ENCODE measurements at regions not wholly inside any gene's neighbourhood (a gene's known extent, or its start where the extent isn't known, plus 50 kb on each side); places are given as distances from the start of the nearest gene placed in this dataset.
"Not testable (repeated sequence)": the region's sequence is repeated elsewhere in the genome, so short reads cannot be mapped to it uniquely, and the experiment has no call there.

DNA sequence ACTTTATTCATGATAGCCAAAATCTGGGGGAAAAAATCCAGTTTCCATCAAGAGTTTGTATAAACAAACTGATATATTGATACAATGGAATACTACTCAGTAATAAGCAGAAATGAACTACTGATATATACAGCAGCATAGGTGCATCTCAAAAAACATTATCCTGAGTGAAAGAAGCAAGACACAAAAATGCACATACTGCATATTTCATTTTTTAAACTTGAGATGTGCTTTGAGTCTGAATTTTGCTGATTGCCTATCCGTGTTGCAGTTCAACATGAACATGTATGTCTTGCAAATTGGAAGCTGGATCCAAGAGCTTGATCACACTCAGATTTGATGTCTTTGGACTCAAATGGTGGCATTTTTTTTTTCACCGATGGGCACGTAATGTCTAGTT, 132.4 kb downstream of the TSEN15 start (continued):
- TF ChIP-seq SIX4 (CRISPR knock-in tag; IDR thresholded peaks at IDR 0.05), result no peak
- TF ChIP-seq MAFF (IDR thresholded peaks at IDR 0.05; ENCODE audit: low read depth, low read length), result peak; percentile 40; the same call in 1 of the 2 replicates

DNA sequence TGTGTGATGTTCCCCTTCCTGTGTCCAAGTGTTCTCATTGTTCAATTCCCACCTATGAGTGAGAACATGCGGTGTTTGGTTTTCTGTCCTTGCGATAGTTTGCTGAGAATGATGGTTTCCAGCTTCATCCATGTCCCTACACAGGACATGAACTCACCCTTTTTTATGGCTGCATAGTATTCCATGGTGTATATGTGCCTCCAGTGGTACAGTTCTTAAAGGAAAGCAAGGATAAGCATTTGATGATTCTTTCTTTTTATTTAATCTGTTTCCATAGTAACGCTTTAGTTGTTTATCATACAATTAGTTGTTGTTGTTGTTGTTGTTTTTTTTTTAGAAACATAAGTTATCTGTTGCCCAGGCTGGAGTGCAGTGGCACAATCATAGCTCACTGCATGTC, 133.1 kb downstream of the TSEN15 start:
- H3K27me3 ChIP-seq (ENCODE audit: control insufficient read depth in 1 of 2, insufficient read depth in 2 of 2, low read length in 2 of 2); intact Hi-C loops (cut with micrococcal nuclease; ENCODE audit: unreplicated experiment); H3K27ac ChIP-seq (ENCODE audit: extremely low read length, insufficient read depth, low read length); H3K4me1 ChIP-seq (ENCODE audit: insufficient read depth, low read length); H3K9me3 ChIP-seq (ENCODE audit: low read length); H3K36me3 ChIP-seq (replicated peaks in 1 of 2; ENCODE audit: control insufficient read depth in 1 of 2, insufficient read depth in 2 of 2, low read length in 2 of 2); ATAC-seq; H3K79me2 ChIP-seq (ENCODE audit: insufficient read depth, low read length); H3K4me2 ChIP-seq (ENCODE audit: low read depth, low read length); in situ Hi-C loops (cut with HindIII; ENCODE audit: extremely low pct_ligation_motif_present, low pct_unique_long_range_greater_than_20kb); DNase-seq (ENCODE audit: low spot score); FAIRE-seq; CTCF ChIA-PET (ENCODE audit: low intra/inter-chr PET ratio, low total read pairs); BruUV-seq (replicated peaks); H3K9ac ChIP-seq (ENCODE audit: insufficient read depth, low read depth, low read length); H3K4me3 ChIP-seq (replicated peaks in 1 of 3; ENCODE audit: insufficient read depth in 1 of 3, low read depth in 2 of 3, low read length in 3 of 3); H2AFZ ChIP-seq (ENCODE audit: low read length); POLR2A ChIA-PET; H4K20me1 ChIP-seq (ENCODE audit: insufficient read depth, low read length): not testable (repeated sequence)
- peak; percentile 12; the same call in 1 of the 2 replicates for TF ChIP-seq RFX1 (IDR thresholded peaks at IDR 0.05)
- 55% methylated on average over 3 of the region's 3 CpGs for WGBS (ENCODE audit: low lambda C conversion rate)

GRCh38 chr1:184185347-184185746, 133.8 kb downstream of the TSEN15 start:
- FAIRE-seq (no peak), DNase-seq (ENCODE audit: low spot score) (no peak), ATAC-seq (no peak)
- no TSS peak for BruUV-seq (replicated peaks)
- in situ Hi-C loops (cut with HindIII; ENCODE audit: extremely low pct_ligation_motif_present, low pct_unique_long_range_greater_than_20kb), result no loop called here
- no peaks in the 10 kb centered on the region for H3K4me1 ChIP-seq (ENCODE audit: insufficient read depth, low read length)
- H3K4me3 ChIP-seq (replicated peaks in 1 of 3; ENCODE audit: insufficient read depth in 1 of 3, low read depth in 2 of 3, low read length in 3 of 3), result no peak overlapping the region
- no peaks in the 10 kb centered on the region for H3K27me3 ChIP-seq (ENCODE audit: control insufficient read depth in 1 of 2, insufficient read depth in 2 of 2, low read length in 2 of 2)
- POLR2A ChIA-PET, result no interaction called here
- no peaks in the 10 kb centered on the region for H3K79me2 ChIP-seq (ENCODE audit: insufficient read depth, low read length)
- no peak for TF ChIP-seq NFAT5 (CRISPR knock-in tag; IDR thresholded peaks at IDR 0.05)
- no peak for TF ChIP-seq ZNF775 (CRISPR knock-in tag; IDR thresholded peaks at IDR 0.05; ENCODE audit: borderline replicate concordance)
- no peak for TF ChIP-seq ZNF343 (CRISPR knock-in tag; IDR thresholded peaks at IDR 0.05)
- no peak for TF ChIP-seq THAP7 (CRISPR knock-in tag; IDR thresholded peaks at IDR 0.05)
- 67% methylated on average over 3 of the region's 3 CpGs for WGBS (ENCODE audit: low lambda C conversion rate)
- H3K4me2 ChIP-seq (ENCODE audit: low read depth, low read length), result no peak overlapping the region
- intact Hi-C loops (cut with micrococcal nuclease; ENCODE audit: unreplicated experiment), result no loop called here
- H2AFZ ChIP-seq (ENCODE audit: low read length), result no peak overlapping the region
- H3K27ac ChIP-seq (ENCODE audit: extremely low read length, insufficient read depth, low read length), result no peak overlapping the region
- no peaks in the 10 kb centered on the region for H4K20me1 ChIP-seq (ENCODE audit: insufficient read depth, low read length)
- no peaks in the 10 kb centered on the region for H3K36me3 ChIP-seq (replicated peaks in 1 of 2; ENCODE audit: control insufficient read depth in 1 of 2, insufficient read depth in 2 of 2, low read length in 2 of 2)
- no peak overlapping the region for H3K9ac ChIP-seq (ENCODE audit: insufficient read depth, low read depth, low read length)
- CTCF ChIA-PET (ENCODE audit: low intra/inter-chr PET ratio, low total read pairs), result no interaction called here
- no peaks in the 10 kb centered on the region for H3K9me3 ChIP-seq (ENCODE audit: low read length)
